ENCODE measurements at regions not wholly inside any gene's neighbourhood (a gene's known extent, or its start where the extent isn't known, plus 50 kb on each side); places are given as distances from the start of the nearest gene placed in this dataset.

- H3K27ac ChIP-seq (replicated peaks): no peak overlapping the region
- H3K36me3 ChIP-seq: no peaks in the 10 kb centered on the region
- peaks cover 94% of the 10 kb centered on the region for H3K27me3 ChIP-seq (ENCODE audit: low read depth)
- no peak for DNase-seq
- intact Hi-C loops (cut with micrococcal nuclease): no loop called here
- no peak overlapping the region for H3K4me3 ChIP-seq
- H3K4me1 ChIP-seq: no peaks in the 10 kb centered on the region
- peaks cover 3% of the 10 kb centered on the region for H3K9me3 ChIP-seq (replicated peaks)
- no peak for TF ChIP-seq CTCF (IDR thresholded peaks at IDR 0.05; ENCODE audit: borderline replicate concordance)
Measured at GRCh38 chr17:5693821-5694220, 109.5 kb upstream of the NLRP1 start.

GRCh38 chr17:5694551-5694950 lies 110.2 kb upstream of the NLRP1 start:
- H3K36me3 ChIP-seq: no peaks in the 10 kb centered on the region

GRCh38 chr17:5695480-5695879 lies 111.2 kb upstream of the NLRP1 start:
- H3K4me1 ChIP-seq: no peaks in the 10 kb centered on the region
- TF ChIP-seq CTCF (IDR thresholded peaks at IDR 0.05; ENCODE audit: borderline replicate concordance): no peak
- no peaks in the 10 kb centered on the region for H3K36me3 ChIP-seq
- H3K9me3 ChIP-seq (replicated peaks): peaks cover 9% of the 10 kb centered on the region
- peaks cover 97% of the 10 kb centered on the region for H3K27me3 ChIP-seq (ENCODE audit: low read depth)
- H3K27ac ChIP-seq (replicated peaks): no peak overlapping the region
- no peak overlapping the region for H3K4me3 ChIP-seq
- intact Hi-C loops (cut with micrococcal nuclease): no loop called here
- no peak for DNase-seq

More at GRCh38 chr17:5694551-5694950, 110.2 kb upstream of the NLRP1 start:
- no peak for TF ChIP-seq CTCF (IDR thresholded peaks at IDR 0.05; ENCODE audit: borderline replicate concordance)
- no peak for DNase-seq
- intact Hi-C loops (cut with micrococcal nuclease): no loop called here
- Histone ChIP-seq H3K27me3 (ENCODE audit: low read depth) (peaks cover 96% of the 10 kb centered on the region), H3K4me1 (no peaks in the 10 kb centered on the region), H3K9me3 (replicated peaks) (peaks cover 9% of the 10 kb centered on the region), H3K27ac (replicated peaks) (no peak overlapping the region), H3K4me3 (no peak overlapping the region)

GRCh38 chr17:5698959-5699358 lies 114.7 kb upstream of the NLRP1 start:
- Histone ChIP-seq H3K4me1 (no peaks in the 10 kb centered on the region), H3K4me3 (no peak overlapping the region), H3K27me3 (ENCODE audit: low read depth) (peaks cover 92% of the 10 kb centered on the region), H3K9me3 (replicated peaks) (peaks cover 22% of the 10 kb centered on the region), H3K36me3 (no peaks in the 10 kb centered on the region), H3K27ac (replicated peaks) (no peak overlapping the region)
- no peak for DNase-seq
- intact Hi-C loops (cut with micrococcal nuclease): no loop called here
- TF ChIP-seq CTCF (IDR thresholded peaks at IDR 0.05; ENCODE audit: borderline replicate concordance): no peak

- peaks cover 22% of the 10 kb centered on the region for H3K9me3 ChIP-seq (replicated peaks)
- peaks cover 92% of the 10 kb centered on the region for H3K27me3 ChIP-seq (ENCODE audit: low read depth)
- H3K27ac ChIP-seq (replicated peaks): no peak overlapping the region
- no peak for TF ChIP-seq CTCF (IDR thresholded peaks at IDR 0.05; ENCODE audit: borderline replicate concordance)
- H3K4me3 ChIP-seq: no peak overlapping the region
- no peak for DNase-seq
- H3K4me1 ChIP-seq: no peaks in the 10 kb centered on the region
- no peaks in the 10 kb centered on the region for H3K36me3 ChIP-seq
- intact Hi-C loops (cut with micrococcal nuclease): no loop called here
Measured at GRCh38 chr17:5699814-5700213, 115.5 kb upstream of the NLRP1 start.

- Histone ChIP-seq H3K4me3 (no peak overlapping the region), H3K4me1 (no peaks in the 10 kb centered on the region), H3K36me3 (no peaks in the 10 kb centered on the region), H3K27me3 (ENCODE audit: low read depth) (peaks cover 92% of the 10 kb centered on the region), H3K27ac (replicated peaks) (no peak overlapping the region), H3K9me3 (replicated peaks) (peaks cover 22% of the 10 kb centered on the region)
- DNase-seq: no peak
- intact Hi-C loops (cut with micrococcal nuclease): no loop called here
- no peak for TF ChIP-seq CTCF (IDR thresholded peaks at IDR 0.05; ENCODE audit: borderline replicate concordance)
Measured at GRCh38 chr17:5700745-5701144, 116.4 kb upstream of the NLRP1 start.
